HEK293T (cell line): ENCODE measurements at regions not wholly inside any gene's neighbourhood (a gene's known extent, or its start where the extent isn't known, plus 50 kb on each side); places are given as distances from the start of the nearest gene placed in this dataset.

Experiments
- CTCF ChIA-PET: fragments of 350-600 bp; formaldehyde crosslinking; extraction: SDS; loops from one replicate; lab custom pipeline; 2021; ENCODE audit warnings: antibody characterized with exemption, inconsistent platforms; lab: Yijun Ruan, JAX
- POLR2A ChIA-PET: fragments of 350-600 bp; formaldehyde crosslinking; extraction: SDS; loops from one replicate; lab custom pipeline; 2020; ENCODE audit warnings: antibody characterized with exemption, inconsistent platforms; lab: Yijun Ruan, JAX
- DNase-seq: peaks from one replicate; pipeline ENCODE4 v3.0.0; 2012; ENCODE audit warnings: mixed read lengths; ENCODE audit errors: extremely low spot score
- ARNT ChIP-seq: fragments of 450-650 bp; IDR thresholded peaks from 2 replicates; pipeline ENCODE4 v1.6.1; 2017; ENCODE audit warnings: mild to moderate bottlenecking
- BHLHE40 ChIP-seq: fragments of 450-650 bp; IDR thresholded peaks from 2 replicates; pipeline ENCODE4 v1.6.1; 2016; ENCODE audit warnings: mild to moderate bottlenecking, moderate library complexity, borderline replicate concordance
- CTBP1 ChIP-seq: fragments of 450-650 bp; IDR thresholded peaks from 2 replicates; pipeline ENCODE4 v1.6.1; 2016; ENCODE audit warnings: borderline replicate concordance
- ELF4 ChIP-seq: fragments of 450-650 bp; IDR thresholded peaks from 2 replicates; pipeline ENCODE4 v1.6.1; 2017; ENCODE audit warnings: antibody characterized with exemption
- FOXA1 ChIP-seq: fragments of 450-650 bp; IDR thresholded peaks from 2 replicates; pipeline ENCODE4 v1.6.1; 2016; ENCODE audit warnings: mild to moderate bottlenecking
- FOXK2 ChIP-seq: fragments of 450-650 bp; IDR thresholded peaks from 2 replicates; pipeline ENCODE4 v1.6.1; 2016; ENCODE audit warnings: mild to moderate bottlenecking
- FOXM1 ChIP-seq: fragments of 450-650 bp; IDR thresholded peaks from 2 replicates; pipeline ENCODE4 v1.6.1; 2017; ENCODE audit warnings: mild to moderate bottlenecking, borderline replicate concordance
- HDGF ChIP-seq: fragments of 450-650 bp; IDR thresholded peaks from 2 replicates; pipeline ENCODE4 v1.6.1; 2017; ENCODE audit warnings: antibody characterized with exemption, borderline replicate concordance
- L3MBTL2 ChIP-seq: fragments of 450-650 bp; conservative IDR thresholded peaks from 2 replicates; pipeline ENCODE4 v1.6.1; 2016; ENCODE audit warnings: mild to moderate bottlenecking
- LEF1 ChIP-seq: fragments of 450-650 bp; IDR thresholded peaks from 2 replicates; pipeline ENCODE4 v1.6.1; 2017; ENCODE audit warnings: mild to moderate bottlenecking, borderline replicate concordance
- NFRKB ChIP-seq: fragments of 450-650 bp; IDR thresholded peaks from 2 replicates; pipeline ENCODE4 v1.6.1; 2016; ENCODE audit warnings: mild to moderate bottlenecking, moderate library complexity
- SP1 ChIP-seq: fragments of 450-650 bp; IDR thresholded peaks from 2 replicates; pipeline ENCODE4 v1.6.1; 2017
- SUZ12 ChIP-seq: fragments of 450-650 bp; IDR thresholded peaks from 2 replicates; pipeline ENCODE4 v1.6.1; 2016; ENCODE audit warnings: mild to moderate bottlenecking
- TARDBP ChIP-seq: fragments of 450-650 bp; IDR thresholded peaks from 2 replicates; pipeline ENCODE4 v1.6.1; 2016
- ZNF384 ChIP-seq: fragments of 450-650 bp; IDR thresholded peaks from 2 replicates; pipeline ENCODE4 v1.6.1; 2016
- TF ChIP-seq, protein P1 (sequence below): fragments of 450-650 bp; IDR thresholded peaks from 2 replicates; pipeline ENCODE4 v1.6.1; 2016

GRCh38 chr10:129032372-129033313 is 434.4 kb upstream of the MGMT start:
- no peak for DNase-seq
- ChIA-PET CTCF (interaction anchor here (1.6 kb wide), 1 partner anchor 1077 kb away, joined by 4 read pairs; no protein-coding TSS in a partner anchor), POLR2A (no interaction called here)
- TF ChIP-seq HDGF (no peak), BHLHE40 (no peak), TARDBP (no peak), SUZ12 (no peak), NFRKB (no peak), ELF4 (no peak), ZNF384 (no peak), ARNT (no peak)
- TF ChIP-seq, protein P1, sequence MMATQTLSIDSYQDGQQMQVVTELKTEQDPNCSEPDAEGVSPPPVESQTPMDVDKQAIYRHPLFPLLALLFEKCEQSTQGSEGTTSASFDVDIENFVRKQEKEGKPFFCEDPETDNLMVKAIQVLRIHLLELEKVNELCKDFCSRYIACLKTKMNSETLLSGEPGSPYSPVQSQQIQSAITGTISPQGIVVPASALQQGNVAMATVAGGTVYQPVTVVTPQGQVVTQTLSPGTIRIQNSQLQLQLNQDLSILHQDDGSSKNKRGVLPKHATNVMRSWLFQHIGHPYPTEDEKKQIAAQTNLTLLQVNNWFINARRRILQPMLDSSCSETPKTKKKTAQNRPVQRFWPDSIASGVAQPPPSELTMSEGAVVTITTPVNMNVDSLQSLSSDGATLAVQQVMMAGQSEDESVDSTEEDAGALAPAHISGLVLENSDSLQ, result no peak

DNA sequence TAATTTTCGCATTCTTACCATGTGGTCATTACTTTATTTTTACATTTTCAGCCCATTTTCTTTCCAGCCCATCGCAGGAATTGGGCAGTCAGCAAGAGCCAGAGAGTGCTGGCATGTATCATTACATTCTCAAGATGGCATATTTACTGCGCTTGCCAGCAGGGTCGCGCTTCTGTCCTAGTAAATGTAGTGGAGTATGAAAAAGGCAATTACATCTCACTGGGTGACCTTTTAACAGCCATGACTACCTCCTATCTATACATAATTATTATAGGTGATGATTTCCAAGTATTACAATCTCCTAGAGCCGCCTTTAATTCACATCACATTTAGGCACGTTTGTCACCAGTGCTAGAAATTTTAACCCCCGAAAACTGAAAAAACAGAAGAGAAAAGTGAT is 433.7 kb upstream of the MGMT start:
- ChIA-PET POLR2A (interaction anchor here (0.7 kb wide), 1 partner anchor 1078 kb away, joined by 3 read pairs; the partner anchor contains the start of gene C10orf143), CTCF (no interaction called here)
- TF ChIP-seq ELF4, result no peak
- TF ChIP-seq FOXK2, result no peak
- no peak for TF ChIP-seq ZNF384
- TF ChIP-seq FOXA1, result no peak
- TF ChIP-seq SUZ12, result no peak
- no peak for TF ChIP-seq L3MBTL2
- no peak for TF ChIP-seq CTBP1
- TF ChIP-seq SP1, result no peak
- TF ChIP-seq ARNT, result no peak
- no peak for TF ChIP-seq HDGF
- no peak for TF ChIP-seq NFRKB
- TF ChIP-seq TARDBP, result no peak
- TF ChIP-seq, protein P1, result no peak
- TF ChIP-seq LEF1, result no peak
- TF ChIP-seq BHLHE40, result no peak
- no peak for TF ChIP-seq FOXM1
- DNase-seq, result no peak

DNA sequence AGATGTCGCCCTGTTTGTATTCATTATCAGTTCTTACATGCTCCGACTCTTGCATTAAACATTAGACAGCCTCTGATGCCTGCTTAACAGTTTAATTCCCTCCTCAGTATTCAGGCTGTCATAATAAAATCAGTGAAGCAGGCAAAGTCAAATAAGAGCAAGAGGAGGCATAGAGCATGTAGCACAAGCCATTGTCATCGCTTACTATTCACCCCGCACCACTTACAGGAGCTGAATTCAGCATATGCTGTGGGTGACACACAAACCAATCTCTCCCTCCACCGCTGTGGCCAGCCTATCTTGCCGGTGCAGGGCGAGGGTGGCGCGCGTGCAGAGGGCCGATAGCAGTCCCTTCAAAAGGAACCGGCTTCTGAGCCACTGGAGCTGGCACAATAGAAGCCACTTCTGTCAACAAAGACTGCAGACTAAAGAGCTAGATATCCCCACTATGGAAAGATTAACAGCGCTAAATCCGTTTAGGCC is 433.2 kb upstream of the MGMT start:
- TF ChIP-seq, protein P1, result no peak
- TF ChIP-seq SP1 (no peak), L3MBTL2 (no peak), HDGF (no peak), ARNT (no peak), NFRKB (no peak), BHLHE40 (no peak), TARDBP (no peak), ELF4 (no peak), SUZ12 (no peak), FOXM1 (no peak), CTBP1 (no peak), ZNF384 (no peak), LEF1 (no peak), FOXA1 (no peak), FOXK2 (no peak)
- no peak for DNase-seq
- ChIA-PET POLR2A (interaction anchor here (0.7 kb wide), 1 partner anchor 1077 kb away, joined by 3 read pairs; the partner anchor contains the start of gene C10orf143), CTCF (interaction anchor here (0.6 kb wide), 1 partner anchor 59 kb away, joined by 6 read pairs; no protein-coding TSS in a partner anchor)

DNA sequence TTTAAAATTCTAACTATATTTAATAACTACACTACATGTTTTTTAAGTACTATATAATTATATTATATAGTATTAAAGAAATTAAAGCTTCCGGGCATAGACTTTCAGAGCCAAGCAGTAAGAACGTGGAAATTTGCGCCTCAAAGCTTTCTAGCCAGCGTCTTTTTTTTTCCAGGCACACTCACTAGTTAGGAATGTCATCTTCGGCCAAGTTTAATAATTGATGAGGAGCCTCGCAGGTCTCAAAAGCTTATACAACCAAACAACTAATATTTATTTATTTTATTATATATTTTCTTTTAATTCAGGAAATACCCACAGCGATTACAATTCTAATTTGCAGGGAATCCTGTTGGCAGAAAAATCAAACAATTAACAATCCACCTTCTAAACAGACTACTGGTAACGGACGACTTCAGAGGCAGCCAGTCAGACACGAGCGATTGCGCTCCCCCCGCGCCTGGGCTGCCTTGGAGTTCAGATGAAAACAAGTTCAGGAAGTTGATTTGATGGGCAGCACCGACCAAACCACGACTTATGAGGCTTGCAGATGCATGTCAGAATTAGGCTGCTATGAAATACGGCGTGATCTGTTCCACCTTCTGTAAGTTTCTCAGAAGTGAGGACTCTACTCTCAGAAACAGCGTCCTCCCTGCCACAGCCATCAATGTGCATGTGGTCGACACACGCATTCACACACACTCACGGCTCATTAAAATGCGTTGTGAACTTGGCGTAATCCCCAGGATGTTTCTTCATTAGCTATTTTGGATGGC is 431.8 kb upstream of the MGMT start:
- TF ChIP-seq HDGF, result no peak
- TF ChIP-seq FOXA1, result no peak
- no peak for TF ChIP-seq ZNF384
- no peak for TF ChIP-seq ELF4
- no peak for TF ChIP-seq SUZ12
- no peak for TF ChIP-seq TARDBP
- TF ChIP-seq SP1, result no peak
- no peak for TF ChIP-seq FOXM1
- no peak for TF ChIP-seq LEF1
- POLR2A ChIA-PET, result no interaction called here
- CTCF ChIA-PET, result no interaction called here
- DNase-seq, result no peak

GRCh38 chr10:129038522-129038921 is 428.5 kb upstream of the MGMT start:
- no peak for DNase-seq
- no peak for TF ChIP-seq L3MBTL2
- no peak for TF ChIP-seq BHLHE40
- TF ChIP-seq, protein P1, result no peak
- no peak for TF ChIP-seq FOXM1
- TF ChIP-seq LEF1, result no peak
- no peak for TF ChIP-seq ELF4
- no peak for TF ChIP-seq SUZ12
- TF ChIP-seq HDGF, result no peak
- TF ChIP-seq FOXK2, result no peak
- TF ChIP-seq ZNF384, result no peak
- TF ChIP-seq NFRKB, result no peak
- TF ChIP-seq TARDBP, result no peak
- no peak for TF ChIP-seq SP1
- TF ChIP-seq CTBP1, result no peak
- no peak for TF ChIP-seq FOXA1
- TF ChIP-seq ARNT, result no peak
- ChIA-PET CTCF (no interaction called here), POLR2A (no interaction called here)
